MCF 10A (cell line): ENCODE measurements at regions not wholly inside any gene's neighbourhood (a gene's known extent, or its start where the extent isn't known, plus 50 kb on each side); places are given as distances from the start of the nearest gene placed in this dataset.

ENCODE experiments used
- BruUV-seq: library from RNA; stranded (reverse); fragments of 400-500 nt; replicated peaks from 2 replicates; lab custom pipeline; 2021; lab: Mats Ljungman, UMichigan
- CTCF ChIA-PET: fragments of 300-600 bp; sonication (Branson Sonifier 250); formaldehyde crosslinking; extraction: SDS; loops from one replicate; lab custom pipeline; 2021; ENCODE audit warnings: antibody characterized with exemption, inconsistent platforms; lab: Yijun Ruan, JAX
- POLR2A ChIA-PET: fragments of 300-600, 350-650 bp; sonication (Branson Sonifier 250); formaldehyde crosslinking; extraction: SDS; loops from one replicate; lab custom pipeline; 2020; ENCODE audit warnings: antibody characterized with exemption, inconsistent platforms; lab: Yijun Ruan, JAX
- DNase-seq: peaks from one replicate; pipeline ENCODE4 v3.0.0-alpha.2; 2018; ENCODE audit not compliant: unreplicated experiment
- H3K27ac Mint-ChIP-seq: one replicate; pipeline ENCODE4 v1.8.0; 2022; ENCODE audit warnings: mild to moderate bottlenecking, low read depth, mixed read lengths; ENCODE audit not compliant: unreplicated experiment
- H3K27me3 Mint-ChIP-seq: one replicate; pipeline ENCODE4 v1.8.0; 2022; ENCODE audit warnings: mixed read lengths; ENCODE audit not compliant: insufficient read depth, unreplicated experiment
- H3K36me3 Mint-ChIP-seq: one replicate; pipeline ENCODE4 v1.8.0; 2022; ENCODE audit warnings: mild to moderate bottlenecking, moderate library complexity, mixed read lengths; ENCODE audit not compliant: insufficient read depth, unreplicated experiment
- H3K4me1 Mint-ChIP-seq: one replicate; pipeline ENCODE4 v1.8.0; 2022; ENCODE audit warnings: mixed read lengths; ENCODE audit not compliant: insufficient read depth, unreplicated experiment
- H3K4me3 Mint-ChIP-seq: one replicate; pipeline ENCODE4 v1.8.0; 2022; ENCODE audit warnings: mild to moderate bottlenecking, moderate library complexity, mixed read lengths; ENCODE audit not compliant: unreplicated experiment
- H3K9me3 Mint-ChIP-seq: one replicate; pipeline ENCODE4 v1.8.0; 2022; ENCODE audit warnings: mixed read lengths; ENCODE audit not compliant: unreplicated experiment
- intact Hi-C: fragments of 100-400 bp; cut with micrococcal nuclease; formaldehyde crosslinking; loops from 2 replicates; pipeline ENCODE4 v1.14.1; 2022
- TF ChIP-seq, protein P1 (sequence below): fragments of 200-600 bp; IDR thresholded peaks from one replicate; pipeline ENCODE4 v1.8.0; 2022; ENCODE audit warnings: antibody characterized with exemption, mild to moderate bottlenecking; ENCODE audit not compliant: unreplicated experiment

DNA sequence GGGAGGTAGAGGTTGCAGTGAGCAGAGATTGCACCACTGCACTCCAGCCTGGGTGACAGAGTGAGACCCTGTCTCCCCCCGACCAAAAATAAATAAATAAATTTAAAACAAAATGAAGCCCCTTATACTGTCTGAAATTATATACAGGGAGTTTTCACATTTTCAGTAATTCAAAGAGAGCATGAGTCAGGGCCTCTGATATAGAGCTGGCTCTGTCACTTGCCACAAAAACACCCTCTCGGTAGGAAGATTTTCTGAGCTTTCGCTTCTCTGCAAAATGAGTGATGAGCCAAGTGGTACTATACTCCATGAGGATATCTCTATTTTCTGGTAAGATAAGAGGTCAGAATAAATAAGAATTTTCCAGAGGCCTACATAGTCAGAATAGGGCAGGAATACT lies 462.9 kb downstream of the COG6 start:
- BruUV-seq = no TSS peak
- H3K4me1 Mint-ChIP-seq = peaks cover 63% of the 10 kb centered on the region
- no peak for DNase-seq
- H3K27ac Mint-ChIP-seq = peak overlapping the region; percentile 99
- TF ChIP-seq, protein P1, sequence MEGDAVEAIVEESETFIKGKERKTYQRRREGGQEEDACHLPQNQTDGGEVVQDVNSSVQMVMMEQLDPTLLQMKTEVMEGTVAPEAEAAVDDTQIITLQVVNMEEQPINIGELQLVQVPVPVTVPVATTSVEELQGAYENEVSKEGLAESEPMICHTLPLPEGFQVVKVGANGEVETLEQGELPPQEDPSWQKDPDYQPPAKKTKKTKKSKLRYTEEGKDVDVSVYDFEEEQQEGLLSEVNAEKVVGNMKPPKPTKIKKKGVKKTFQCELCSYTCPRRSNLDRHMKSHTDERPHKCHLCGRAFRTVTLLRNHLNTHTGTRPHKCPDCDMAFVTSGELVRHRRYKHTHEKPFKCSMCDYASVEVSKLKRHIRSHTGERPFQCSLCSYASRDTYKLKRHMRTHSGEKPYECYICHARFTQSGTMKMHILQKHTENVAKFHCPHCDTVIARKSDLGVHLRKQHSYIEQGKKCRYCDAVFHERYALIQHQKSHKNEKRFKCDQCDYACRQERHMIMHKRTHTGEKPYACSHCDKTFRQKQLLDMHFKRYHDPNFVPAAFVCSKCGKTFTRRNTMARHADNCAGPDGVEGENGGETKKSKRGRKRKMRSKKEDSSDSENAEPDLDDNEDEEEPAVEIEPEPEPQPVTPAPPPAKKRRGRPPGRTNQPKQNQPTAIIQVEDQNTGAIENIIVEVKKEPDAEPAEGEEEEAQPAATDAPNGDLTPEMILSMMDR = no peak
- intact Hi-C loops = no loop called here
- ChIA-PET CTCF (interaction anchor here (0.7 to 1.7 kb wide), 4 partner anchors 9 to 58 kb away, joined by 3 to 5 read pairs (median 4); no protein-coding TSS in a partner anchor), POLR2A (interaction anchor here (0.6 to 3.0 kb wide), 7 partner anchors 8 to 215 kb away, joined by 3 to 28 read pairs (median 5); no protein-coding TSS in a partner anchor)
- no peaks in the 10 kb centered on the region for H3K27me3 Mint-ChIP-seq
- H3K9me3 Mint-ChIP-seq = no peaks in the 10 kb centered on the region
- peaks cover 5% of the 10 kb centered on the region for H3K36me3 Mint-ChIP-seq
- no peak overlapping the region for H3K4me3 Mint-ChIP-seq

DNA sequence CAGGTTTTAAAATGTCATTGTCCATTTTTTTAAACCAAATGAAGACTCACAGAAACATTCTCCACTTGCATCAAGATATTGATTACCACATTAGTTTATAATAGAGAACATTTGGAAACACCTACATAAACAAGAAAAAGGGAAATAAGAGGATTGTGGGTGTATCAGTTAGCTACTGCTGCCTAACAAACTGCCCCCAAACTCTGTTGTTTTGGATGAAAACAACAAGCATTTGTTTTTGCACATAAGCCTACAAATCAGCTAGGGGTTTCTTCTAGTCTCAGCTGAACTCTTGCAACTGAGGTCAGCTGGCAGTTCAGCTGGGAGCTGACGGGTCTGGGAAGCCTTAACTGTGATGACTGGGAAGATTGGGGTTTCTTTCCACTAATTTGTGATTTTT lies 464.4 kb downstream of the COG6 start:
- H3K4me1 Mint-ChIP-seq = peaks cover 50% of the 10 kb centered on the region
- POLR2A ChIA-PET = interaction anchor here (0.7 to 3.0 kb wide), 22 partner anchors 9 to 855 kb away, joined by 3 to 26 read pairs (median 5); no protein-coding TSS in a partner anchor

DNA sequence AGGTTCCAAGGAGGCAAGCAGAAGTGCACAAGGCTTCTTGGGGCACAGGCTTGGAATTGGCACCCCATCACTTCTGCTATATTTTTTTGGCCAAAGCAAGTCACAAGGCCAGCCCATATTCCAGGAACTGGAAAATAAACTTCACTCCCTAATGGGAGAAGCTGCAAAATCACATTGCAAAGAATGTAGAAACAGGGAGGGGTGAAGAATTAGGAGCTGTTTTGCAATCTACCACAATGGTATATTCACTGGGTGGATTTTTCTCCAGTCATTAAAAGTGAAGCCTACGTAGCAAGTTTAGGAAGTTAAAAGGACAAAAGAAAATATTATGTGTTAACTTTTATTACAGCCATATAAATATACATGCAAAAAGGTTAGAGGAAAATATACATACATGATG lies 464.8 kb downstream of the COG6 start:
- no TSS peak for BruUV-seq
- DNase-seq = peak; percentile 62
- intact Hi-C loops = no loop called here
- TF ChIP-seq, protein P1 = no peak
- Mint-ChIP-seq H3K27ac (peak overlapping the region; percentile 99), H3K36me3 (peaks cover 5% of the 10 kb centered on the region), H3K27me3 (no peaks in the 10 kb centered on the region), H3K4me3 (no peak overlapping the region), H3K9me3 (no peaks in the 10 kb centered on the region), H3K4me1 (peaks cover 46% of the 10 kb centered on the region)
- ChIA-PET CTCF (interaction anchor here (1.1 to 1.3 kb wide), 3 partner anchors 9 to 178 kb away, joined by 3 read pairs; no protein-coding TSS in a partner anchor), POLR2A (interaction anchor here (0.7 to 3.0 kb wide), 28 partner anchors 10 to 854 kb away, joined by 3 to 26 read pairs (median 5); no protein-coding TSS in a partner anchor)

More for the DNA sequence above, 464.4 kb downstream of the COG6 start:
- Mint-ChIP-seq H3K27ac (peak overlapping the region; percentile 99), H3K4me3 (no peak overlapping the region), H3K9me3 (no peaks in the 10 kb centered on the region), H3K27me3 (no peaks in the 10 kb centered on the region), H3K36me3 (peaks cover 5% of the 10 kb centered on the region)
- intact Hi-C loops = no loop called here
- TF ChIP-seq, protein P1 = no peak
- no peak for DNase-seq
- no TSS peak for BruUV-seq
- CTCF ChIA-PET = interaction anchor here (0.7 to 1.3 kb wide), 4 partner anchors 8 to 177 kb away, joined by 3 read pairs; no protein-coding TSS in a partner anchor

DNA sequence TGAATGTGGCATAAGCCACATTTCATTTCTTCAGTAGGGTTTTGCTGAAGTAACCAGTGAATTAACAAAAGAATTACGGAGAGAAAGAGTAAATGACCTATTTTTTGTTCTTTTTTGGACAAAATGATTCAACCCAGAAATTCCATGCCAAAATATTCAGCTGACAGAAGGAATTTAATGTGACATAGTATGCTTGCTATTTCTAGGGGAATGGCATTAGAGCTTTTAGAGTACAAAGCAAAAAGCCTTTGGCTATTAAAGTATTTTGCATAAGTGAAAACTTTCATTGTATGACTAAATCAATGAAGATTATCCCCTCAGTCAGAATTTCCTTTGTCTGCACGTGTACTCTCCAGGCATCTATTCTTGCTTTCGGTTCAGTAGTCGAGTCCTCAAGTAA lies 465.3 kb downstream of the COG6 start:
- POLR2A ChIA-PET = interaction anchor here (0.7 to 3.0 kb wide), 25 partner anchors 9 to 854 kb away, joined by 3 to 26 read pairs (median 5); no protein-coding TSS in a partner anchor
- H3K36me3 Mint-ChIP-seq = peaks cover 5% of the 10 kb centered on the region
- H3K27ac Mint-ChIP-seq = peak overlapping the region; percentile 99
- TF ChIP-seq, protein P1 = no peak
- DNase-seq = no peak
- no peaks in the 10 kb centered on the region for H3K27me3 Mint-ChIP-seq
- H3K9me3 Mint-ChIP-seq = no peaks in the 10 kb centered on the region
- CTCF ChIA-PET = interaction anchor here (0.6 to 1.3 kb wide), 4 partner anchors 9 to 178 kb away, joined by 3 read pairs; no protein-coding TSS in a partner anchor
- no peak overlapping the region for H3K4me3 Mint-ChIP-seq
- intact Hi-C loops = no loop called here
- H3K4me1 Mint-ChIP-seq = peaks cover 44% of the 10 kb centered on the region
- BruUV-seq = no TSS peak
